H9 (cell line): ENCODE measurements at regions not wholly inside any gene's neighbourhood (a gene's known extent, or its start where the extent isn't known, plus 50 kb on each side); places are given as distances from the start of the nearest gene placed in this dataset.

Experiments
- DNase-seq: peaks from one replicate; pipeline ENCODE4 v3.0.0-alpha.2; 2017
- H2AFZ ChIP-seq: one replicate; pipeline ENCODE4 v1.6.1; 2013; ENCODE audit warnings: mild to moderate bottlenecking, low read length, control low read depth, moderate library complexity
- H2AK5ac ChIP-seq: 2 replicates; pipeline ENCODE4 v1.6.1; 2013; ENCODE audit warnings: low read length, control low read depth, mixed read lengths; ENCODE audit not compliant: insufficient read length
- H2BK120ac ChIP-seq: one replicate; pipeline ENCODE4 v1.6.1; 2013; ENCODE audit warnings: low read depth, mild to moderate bottlenecking, low read length, control low read depth, inconsistent platforms; ENCODE audit not compliant: poor library complexity, severe bottlenecking
- H2BK12ac ChIP-seq: 2 replicates; pipeline ENCODE4 v1.6.1; 2013; ENCODE audit warnings: low read length, control low read depth, mixed read lengths, low read depth; ENCODE audit not compliant: insufficient read length
- H2BK15ac ChIP-seq: 2 replicates; pipeline ENCODE4 v1.6.1; 2013; ENCODE audit warnings: low read depth, low read length, control low read depth
- H2BK20ac ChIP-seq: one replicate; pipeline ENCODE4 v1.6.1; 2013; ENCODE audit warnings: low read depth, mild to moderate bottlenecking, low read length, control low read depth, inconsistent platforms; ENCODE audit not compliant: poor library complexity, severe bottlenecking
- H2BK5ac ChIP-seq: 2 replicates; pipeline ENCODE4 v1.6.1; 2013; ENCODE audit warnings: low read length, control low read depth, mixed read lengths; ENCODE audit not compliant: insufficient read length
- H3K14ac ChIP-seq: 2 replicates; pipeline ENCODE4 v1.6.1; 2013; ENCODE audit warnings: low read length, control low read depth; ENCODE audit not compliant: insufficient read depth
- H3K18ac ChIP-seq: 2 replicates; pipeline ENCODE4 v1.6.1; 2013; ENCODE audit warnings: low read depth, mild to moderate bottlenecking, mixed read lengths, low read length, control low read depth; ENCODE audit not compliant: insufficient read length
- H3K23ac ChIP-seq: 2 replicates; pipeline ENCODE4 v1.6.1; 2013; ENCODE audit warnings: low read length, control low read depth, mixed read lengths, low read depth; ENCODE audit not compliant: insufficient read length
- H3K23me2 ChIP-seq: 2 replicates; pipeline ENCODE4 v1.6.1; 2013; ENCODE audit warnings: low read depth, mild to moderate bottlenecking, mixed read lengths, low read length, control low read depth; ENCODE audit not compliant: insufficient read length, poor library complexity, severe bottlenecking
- H3K27ac ChIP-seq: 2 replicates; pipeline ENCODE4 v1.5.1; 2013; ENCODE audit warnings: low read length, control low read depth, mixed read lengths, low read depth; ENCODE audit not compliant: insufficient read length
- H3K27me3 ChIP-seq: 2 replicates; pipeline ENCODE4 v1.6.1; 2013; ENCODE audit warnings: low read length, control low read depth, inconsistent platforms; ENCODE audit not compliant: insufficient read depth
- H3K4ac ChIP-seq: 2 replicates; pipeline ENCODE4 v1.6.1; 2013; ENCODE audit warnings: low read depth, mild to moderate bottlenecking, control low read depth, inconsistent platforms, low read length, moderate library complexity
- H3K4me1 ChIP-seq: 2 replicates; pipeline ENCODE4 v1.6.1; 2013; ENCODE audit warnings: low read length, control low read depth, inconsistent platforms; ENCODE audit not compliant: insufficient read depth
- H3K4me2 ChIP-seq: 2 replicates; pipeline ENCODE4 v1.6.1; 2013; ENCODE audit warnings: low read length, control low read depth, mixed read lengths; ENCODE audit not compliant: insufficient read length, insufficient read depth
- H3K56ac ChIP-seq: 2 replicates; pipeline ENCODE4 v1.6.1; 2013; ENCODE audit warnings: low read depth, mild to moderate bottlenecking, mixed read lengths, low read length, control low read depth; ENCODE audit not compliant: insufficient read length
- H3K79me1 ChIP-seq: 2 replicates; pipeline ENCODE4 v1.6.1; 2013; ENCODE audit warnings: low read depth, mild to moderate bottlenecking, moderate library complexity, low read length, control low read depth, inconsistent platforms; ENCODE audit not compliant: insufficient read depth, poor library complexity, severe bottlenecking
- H3K79me2 ChIP-seq: 2 replicates; pipeline ENCODE4 v1.6.1; 2013; ENCODE audit warnings: low read length, control low read depth, inconsistent platforms; ENCODE audit not compliant: insufficient read depth
- H3K9ac ChIP-seq: 2 replicates; pipeline ENCODE4 v1.6.1; 2013; ENCODE audit warnings: low read length, control low read depth, mixed read lengths; ENCODE audit not compliant: insufficient read length; ENCODE audit errors: extremely low read depth
- H3K9me3 ChIP-seq: one replicate; pipeline ENCODE4 v1.6.1; 2013; ENCODE audit warnings: low read depth, low read length, inconsistent platforms; ENCODE audit not compliant: control insufficient read depth
- H3T11ph ChIP-seq: one replicate; pipeline ENCODE4 v1.6.1; 2013; ENCODE audit warnings: mild to moderate bottlenecking, low read length, control low read depth, inconsistent platforms
- H4K20me1 ChIP-seq: one replicate; pipeline ENCODE4 v1.6.1; 2013; ENCODE audit not compliant: control insufficient read depth, insufficient read length, insufficient read depth
- H4K5ac ChIP-seq: 2 replicates; pipeline ENCODE4 v1.6.1; 2013; ENCODE audit warnings: low read depth, mild to moderate bottlenecking, mixed read lengths, low read length, control low read depth; ENCODE audit not compliant: insufficient read length
- H4K8ac ChIP-seq: replicated peaks from 2 replicates; pipeline ENCODE4 v1.6.1; 2013; ENCODE audit warnings: low read length, control low read depth, mixed read lengths, low read depth; ENCODE audit not compliant: insufficient read length
- H4K91ac ChIP-seq: 2 replicates; pipeline ENCODE4 v1.6.1; 2013; ENCODE audit warnings: low read depth, mild to moderate bottlenecking, moderate library complexity, mixed read lengths, low read length, control low read depth; ENCODE audit not compliant: insufficient read length
- H3K27ac Mint-ChIP-seq, 3 experiments: 2 replicates in 2 of 3; 3 replicates in 1 of 3; pipeline ENCODE4 v1.8.0; 2020 to 2021; ENCODE audit warnings: mixed read lengths in 3 of 3, mild to moderate bottlenecking in 1 of 3, moderate library complexity in 1 of 3
- H3K27me3 Mint-ChIP-seq: 2 replicates; pipeline ENCODE4 v1.8.0; 2021; ENCODE audit warnings: low read depth, mild to moderate bottlenecking, moderate library complexity, mixed read lengths
- H3K36me3 Mint-ChIP-seq, 3 experiments: 2 replicates in 2 of 3; 3 replicates in 1 of 3; pipeline ENCODE4 v1.8.0; 2020 to 2021; ENCODE audit warnings: low read depth in 3 of 3, mixed read lengths in 3 of 3; ENCODE audit not compliant: insufficient read depth in 1 of 3
- H3K4me1 Mint-ChIP-seq, 2 experiments: 2 replicates each; pipeline ENCODE4 v1.8.0; 2020; ENCODE audit warnings: mixed read lengths in 2 of 2
- H3K4me3 Mint-ChIP-seq, 2 experiments: 2 replicates in 1 of 2; 3 replicates in 1 of 2; pipeline ENCODE4 v1.8.0; 2020 to 2021; ENCODE audit warnings: mild to moderate bottlenecking in 2 of 2, mixed read lengths in 2 of 2, moderate library complexity in 1 of 2
- H3K9me3 Mint-ChIP-seq, 2 experiments: 2 replicates in 1 of 2; 3 replicates in 1 of 2; pipeline ENCODE4 v1.8.0; 2020; ENCODE audit warnings: mild to moderate bottlenecking in 2 of 2, mixed read lengths in 2 of 2, moderate library complexity in 1 of 2
- CTCF ChIP-seq: fragments of 200-600 bp; sonication (generic); conservative IDR thresholded peaks from 3 replicates; pipeline ENCODE4 v1.8.0; 2021; ENCODE audit warnings: antibody characterized with exemption, mild to moderate bottlenecking
- WGBS: extraction: QIAGEN DNeasy Blood & Tissue Kit; methylation state at CpG from one replicate; pipeline ENCODE4 v1.1.7; 2013; ENCODE audit warnings: missing lambda C conversion rate, low lambda C conversion rate, mixed read lengths; ENCODE audit not compliant: insufficient read length; ENCODE audit errors: extremely low coverage; 5-methylcytosine and 5-hydroxymethylcytosine counted together

DNA sequence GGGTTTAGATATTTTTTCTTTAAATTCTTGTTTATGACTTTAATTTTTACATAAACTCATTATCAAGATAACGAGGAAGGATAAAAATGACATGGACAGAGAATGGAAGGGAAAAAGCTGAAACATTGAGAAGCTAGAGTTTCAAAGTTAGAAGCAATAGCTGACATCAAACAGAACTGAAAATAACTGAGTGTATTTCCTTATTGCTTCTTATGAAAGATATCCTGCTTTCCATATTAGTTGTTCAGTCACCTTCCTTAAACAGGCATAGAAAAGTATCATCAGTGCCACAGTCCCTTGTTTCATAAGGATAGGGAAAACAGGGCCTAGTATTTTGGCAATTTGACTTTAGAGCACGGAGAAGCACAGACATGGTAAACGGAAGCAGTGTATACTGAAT lies 460.5 kb upstream of the GHITM start:
- H2BK15ac ChIP-seq: no peak overlapping the region
- H3K23me2 ChIP-seq: no peaks in the 10 kb centered on the region
- no peak for TF ChIP-seq CTCF
- H3K4me1 ChIP-seq: no peaks in the 10 kb centered on the region
- no peak overlapping the region for H3K4ac ChIP-seq
- H2BK20ac ChIP-seq: no peak overlapping the region
- Mint-ChIP-seq H3K4me1 (peaks cover 5% of the 10 kb centered on the region in 2 experiments), H3K36me3 (no peaks in the 10 kb centered on the region), H3K9me3 (no peaks in the 10 kb centered on the region), H3K27me3 (no peaks in the 10 kb centered on the region; the same call in 1 of the 2 replicates), H3K27ac (no peak overlapping the region), H3K4me3 (no peak overlapping the region)
- no peak overlapping the region for H3K18ac ChIP-seq
- no peaks in the 10 kb centered on the region for H3K27me3 ChIP-seq
- H4K91ac ChIP-seq: no peak overlapping the region
- H3K9ac ChIP-seq: no peak overlapping the region
- no peak overlapping the region for H3K14ac ChIP-seq
- no peaks in the 10 kb centered on the region for H3K9me3 ChIP-seq
- H2AK5ac ChIP-seq: no peak overlapping the region
- H3K27ac ChIP-seq: no peak overlapping the region
- no peak overlapping the region for H3K23ac ChIP-seq
- no peaks in the 10 kb centered on the region for H3K79me1 ChIP-seq
- no peak overlapping the region for H2BK120ac ChIP-seq
- DNase-seq: no peak
- no peaks in the 10 kb centered on the region for H4K20me1 ChIP-seq
- no peak overlapping the region for H2AFZ ChIP-seq
- H2BK5ac ChIP-seq: no peak overlapping the region
- no peak overlapping the region for H3K4me2 ChIP-seq
- no peak overlapping the region for H3T11ph ChIP-seq
- no CpG with 5 or more reads among the region's 3 CpGs for WGBS
- H4K5ac ChIP-seq: no peak overlapping the region
- no peaks in the 10 kb centered on the region for H3K79me2 ChIP-seq
- no peak overlapping the region for H4K8ac ChIP-seq
- no peak overlapping the region for H2BK12ac ChIP-seq
- no peak overlapping the region for H3K56ac ChIP-seq
